ENCODE measurements at regions not wholly inside any gene's neighbourhood (a gene's known extent, or its start where the extent isn't known, plus 50 kb on each side); places are given as distances from the start of the nearest gene placed in this dataset.

- intact Hi-C loops (cut with DNase I, micrococcal nuclease): no loop called here
- no peak for TF ChIP-seq CTCF (IDR thresholded peaks at IDR 0.05)
- ATAC-seq (no peak), DNase-seq (no peak)
- Histone ChIP-seq H3K4me3 (no peak overlapping the region), H3K9me3 (no peaks in the 10 kb centered on the region), H3K4me1 (ENCODE audit: low read depth) (no peaks in the 10 kb centered on the region), H3K36me3 (ENCODE audit: low read depth) (no peaks in the 10 kb centered on the region)
Observed at GRCh38 chr3:59620325-59620724, 570.5 kb upstream of the CFAP20DC start.

DNA sequence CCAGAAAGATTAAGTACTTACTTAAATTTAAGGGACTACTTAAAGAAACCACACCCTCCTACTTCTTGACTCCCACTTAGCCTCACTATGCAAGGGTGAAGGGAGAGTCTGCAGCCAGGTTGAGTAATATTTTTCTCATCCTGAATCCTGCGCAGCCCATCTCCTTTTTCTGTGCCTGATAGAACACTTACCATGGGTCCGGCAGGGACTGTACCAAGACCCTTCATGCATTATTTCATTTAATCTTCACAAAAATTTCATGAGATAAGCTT is 562.6 kb upstream of the CFAP20DC start:
- H3K4me1 ChIP-seq (ENCODE audit: low read depth): no peaks in the 10 kb centered on the region
- no peak for DNase-seq
- no peak for ATAC-seq

GRCh38 chr3:59611649-59612443 is 562.0 kb upstream of the CFAP20DC start:
- Histone ChIP-seq H3K9me3 (no peaks in the 10 kb centered on the region), H3K4me3 (no peak overlapping the region), H3K4me1 (ENCODE audit: low read depth) (no peaks in the 10 kb centered on the region), H3K36me3 (ENCODE audit: low read depth) (no peaks in the 10 kb centered on the region)
- DNase-seq (no peak), ATAC-seq (no peak)
- no peak for TF ChIP-seq CTCF (IDR thresholded peaks at IDR 0.05)
- intact Hi-C loops (cut with DNase I, micrococcal nuclease): no loop called here

More for the DNA sequence above, 562.6 kb upstream of the CFAP20DC start:
- intact Hi-C loops (cut with DNase I, micrococcal nuclease): no loop called here
- Histone ChIP-seq H3K4me3 (no peak overlapping the region), H3K36me3 (ENCODE audit: low read depth) (no peaks in the 10 kb centered on the region), H3K9me3 (no peaks in the 10 kb centered on the region)
- TF ChIP-seq CTCF (IDR thresholded peaks at IDR 0.05): no peak

- no peaks in the 10 kb centered on the region for H3K4me1 ChIP-seq (ENCODE audit: low read depth)
- H3K36me3 ChIP-seq (ENCODE audit: low read depth): no peaks in the 10 kb centered on the region
- ATAC-seq: peak; percentile 35
- peak in 2 of 3 donors; percentile 23 to 44 for DNase-seq
- no peak overlapping the region for H3K4me3 ChIP-seq
- no peaks in the 10 kb centered on the region for H3K9me3 ChIP-seq
- intact Hi-C loops (cut with DNase I, micrococcal nuclease): no loop called here
- TF ChIP-seq CTCF (IDR thresholded peaks at IDR 0.05): no peak
Observed at GRCh38 chr3:59609657-59610348, 560.0 kb upstream of the CFAP20DC start.

DNA sequence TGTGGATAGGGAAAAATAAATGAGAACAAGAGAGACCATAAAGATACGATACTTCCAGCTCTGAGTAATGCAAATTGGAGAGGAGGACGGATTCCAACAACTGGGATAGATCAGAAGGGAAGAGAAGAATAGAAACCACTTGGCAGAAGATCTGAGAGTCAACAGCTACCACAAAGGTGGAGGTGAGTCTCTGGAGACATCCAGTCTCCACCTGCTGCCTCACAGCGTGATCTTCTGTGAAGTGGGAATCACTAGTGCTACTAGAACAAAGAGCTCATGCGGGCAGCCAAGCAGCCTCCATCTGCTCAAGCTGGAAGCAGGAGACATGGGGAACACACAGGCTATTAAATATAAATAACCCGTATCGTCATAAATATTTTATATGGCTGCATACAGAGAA is 558.5 kb upstream of the CFAP20DC start:
- no peak for ATAC-seq
- no peaks in the 10 kb centered on the region for H3K4me1 ChIP-seq (ENCODE audit: low read depth)

More for the DNA sequence above, 558.5 kb upstream of the CFAP20DC start:
- intact Hi-C loops (cut with DNase I, micrococcal nuclease): no loop called here
- Histone ChIP-seq H3K9me3 (no peaks in the 10 kb centered on the region), H3K4me3 (no peak overlapping the region), H3K36me3 (ENCODE audit: low read depth) (no peaks in the 10 kb centered on the region)
- TF ChIP-seq CTCF (IDR thresholded peaks at IDR 0.05): no peak
- DNase-seq: no peak

Measured in mucosa of descending colon (tissue), 3 donors.